ENCODE measurements at regions not wholly inside any gene's neighbourhood (a gene's known extent, or its start where the extent isn't known, plus 50 kb on each side); places are given as distances from the start of the nearest gene placed in this dataset.

DNA sequence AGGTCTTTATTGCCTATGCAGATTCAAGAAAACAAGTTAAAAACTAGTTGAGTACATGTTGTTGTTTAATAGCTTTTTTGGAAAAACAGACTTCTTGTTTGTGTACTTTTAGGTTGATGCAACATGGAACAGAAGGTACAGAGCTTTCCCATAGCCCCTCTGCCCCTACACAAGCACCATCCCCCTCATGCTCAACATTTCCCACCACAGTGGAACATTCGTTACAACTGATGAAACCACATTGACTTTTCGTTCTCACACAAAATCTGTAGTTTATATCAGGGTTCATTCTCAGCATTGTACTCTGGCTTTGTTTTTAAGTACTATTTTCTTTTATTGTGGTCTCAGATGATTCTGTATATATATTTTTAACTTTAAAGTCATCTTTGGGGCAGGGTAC is 1054.6 kb downstream of the NTRK3 start:
- TF ChIP-seq POU2F2 (IDR thresholded peaks at IDR 0.05; ENCODE audit: low read depth, low read length) (no peak), TAF1 (IDR thresholded peaks at IDR 0.05; ENCODE audit: low read depth, low read length) (no peak)
